ENCODE measurements at regions not wholly inside any gene's neighbourhood (a gene's known extent, or its start where the extent isn't known, plus 50 kb on each side); places are given as distances from the start of the nearest gene placed in this dataset.

DNA sequence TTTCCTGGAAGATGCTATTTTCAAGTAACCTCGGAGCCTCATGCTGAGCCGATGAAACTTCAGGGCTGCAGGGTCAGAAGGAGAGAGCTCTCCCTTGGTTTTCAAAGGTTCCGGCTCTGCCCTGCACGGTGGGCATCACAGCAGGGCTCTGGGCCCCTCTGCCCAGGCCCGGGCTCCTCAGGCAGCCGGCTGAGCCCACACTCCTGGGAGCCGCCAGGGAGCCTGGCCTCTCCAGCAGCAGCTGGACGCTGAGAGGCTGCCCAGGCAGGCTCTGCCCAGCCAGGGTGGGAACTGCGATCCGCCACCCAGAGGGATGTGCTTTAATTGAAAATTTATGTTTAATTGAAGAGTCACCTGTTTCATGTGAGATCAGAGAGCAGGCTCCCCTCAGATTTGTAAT is 97.5 kb upstream of the MGMT start:
- DNase-seq (ENCODE audit: low spot score), result no peak

DNA sequence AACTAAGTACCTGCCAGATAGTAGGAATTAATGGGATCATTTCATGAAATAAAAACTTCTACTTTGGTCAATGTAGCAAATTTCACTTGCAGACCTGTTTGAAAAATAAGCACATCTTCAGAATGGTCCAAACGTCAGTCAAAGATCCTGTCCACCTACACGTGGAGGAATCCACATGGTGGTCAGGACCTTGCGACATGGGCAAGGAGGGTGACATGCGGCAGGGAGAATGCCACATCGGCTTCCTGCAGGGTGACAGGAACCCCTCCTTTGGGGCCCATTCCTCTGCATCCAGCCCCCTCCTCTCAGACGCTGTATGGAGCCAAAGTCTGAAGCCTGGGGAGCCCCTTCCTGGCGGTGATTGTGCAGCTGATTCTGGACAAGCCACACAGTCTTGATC is 95.5 kb upstream of the MGMT start:
- no peaks in the 10 kb centered on the region for H3K9me3 ChIP-seq (ENCODE audit: severe bottlenecking)
- DNase-seq (ENCODE audit: low spot score), result no peak
- H3K36me3 ChIP-seq (ENCODE audit: low read depth), result no peaks in the 10 kb centered on the region
- H3K27ac ChIP-seq (ENCODE audit: poor library complexity, severe bottlenecking), result no peak overlapping the region
- H3K4me3 ChIP-seq (ENCODE audit: severe bottlenecking), result no peak overlapping the region
- TF ChIP-seq, protein P1, sequence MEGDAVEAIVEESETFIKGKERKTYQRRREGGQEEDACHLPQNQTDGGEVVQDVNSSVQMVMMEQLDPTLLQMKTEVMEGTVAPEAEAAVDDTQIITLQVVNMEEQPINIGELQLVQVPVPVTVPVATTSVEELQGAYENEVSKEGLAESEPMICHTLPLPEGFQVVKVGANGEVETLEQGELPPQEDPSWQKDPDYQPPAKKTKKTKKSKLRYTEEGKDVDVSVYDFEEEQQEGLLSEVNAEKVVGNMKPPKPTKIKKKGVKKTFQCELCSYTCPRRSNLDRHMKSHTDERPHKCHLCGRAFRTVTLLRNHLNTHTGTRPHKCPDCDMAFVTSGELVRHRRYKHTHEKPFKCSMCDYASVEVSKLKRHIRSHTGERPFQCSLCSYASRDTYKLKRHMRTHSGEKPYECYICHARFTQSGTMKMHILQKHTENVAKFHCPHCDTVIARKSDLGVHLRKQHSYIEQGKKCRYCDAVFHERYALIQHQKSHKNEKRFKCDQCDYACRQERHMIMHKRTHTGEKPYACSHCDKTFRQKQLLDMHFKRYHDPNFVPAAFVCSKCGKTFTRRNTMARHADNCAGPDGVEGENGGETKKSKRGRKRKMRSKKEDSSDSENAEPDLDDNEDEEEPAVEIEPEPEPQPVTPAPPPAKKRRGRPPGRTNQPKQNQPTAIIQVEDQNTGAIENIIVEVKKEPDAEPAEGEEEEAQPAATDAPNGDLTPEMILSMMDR (IDR thresholded peaks at IDR 0.05; ENCODE audit: poor library complexity, severe bottlenecking), result no peak
- peaks cover 14% of the 10 kb centered on the region for H3K27me3 ChIP-seq (ENCODE audit: insufficient read depth, poor library complexity, severe bottlenecking)
- ATAC-seq (ENCODE audit: low read depth), result no peak
- no peaks in the 10 kb centered on the region for H3K4me1 ChIP-seq (ENCODE audit: insufficient read depth, poor library complexity, severe bottlenecking)

More for the DNA sequence above, 97.5 kb upstream of the MGMT start:
- no peak for ATAC-seq (ENCODE audit: low read depth)
- Histone ChIP-seq H3K27me3 (ENCODE audit: insufficient read depth, poor library complexity, severe bottlenecking) (peaks cover 14% of the 10 kb centered on the region), H3K4me3 (ENCODE audit: severe bottlenecking) (no peak overlapping the region), H3K36me3 (ENCODE audit: low read depth) (no peaks in the 10 kb centered on the region), H3K9me3 (ENCODE audit: severe bottlenecking) (no peaks in the 10 kb centered on the region), H3K4me1 (ENCODE audit: insufficient read depth, poor library complexity, severe bottlenecking) (no peaks in the 10 kb centered on the region), H3K27ac (ENCODE audit: poor library complexity, severe bottlenecking) (no peak overlapping the region)
- TF ChIP-seq, protein P1 (IDR thresholded peaks at IDR 0.05; ENCODE audit: poor library complexity, severe bottlenecking), result no peak

DNA sequence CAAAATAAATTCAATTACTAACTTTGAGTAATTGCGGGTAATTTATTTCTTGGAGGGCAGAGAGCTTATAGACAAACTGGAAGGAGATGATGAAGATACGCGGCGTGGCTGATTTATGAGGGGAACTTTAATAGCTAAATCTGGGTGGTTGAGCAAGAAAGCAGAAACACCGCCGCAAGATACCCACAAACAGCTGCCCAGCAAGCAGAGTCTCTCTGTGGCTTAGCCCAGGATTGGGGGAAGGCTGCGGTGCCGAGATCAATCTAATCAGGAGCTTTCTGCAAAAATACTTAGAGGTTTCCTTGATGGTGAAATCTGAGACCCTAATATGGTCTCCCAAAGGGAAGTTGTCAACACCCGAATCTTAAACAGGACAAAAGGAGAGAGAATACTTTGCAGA is 94.9 kb upstream of the MGMT start:
- H3K36me3 ChIP-seq (ENCODE audit: low read depth), result no peaks in the 10 kb centered on the region
- no peaks in the 10 kb centered on the region for H3K4me1 ChIP-seq (ENCODE audit: insufficient read depth, poor library complexity, severe bottlenecking)
- H3K27me3 ChIP-seq (ENCODE audit: insufficient read depth, poor library complexity, severe bottlenecking), result peaks cover 11% of the 10 kb centered on the region
- no peak overlapping the region for H3K27ac ChIP-seq (ENCODE audit: poor library complexity, severe bottlenecking)
- no peak for ATAC-seq (ENCODE audit: low read depth)
- TF ChIP-seq, protein P1 (IDR thresholded peaks at IDR 0.05; ENCODE audit: poor library complexity, severe bottlenecking), result no peak
- no peaks in the 10 kb centered on the region for H3K9me3 ChIP-seq (ENCODE audit: severe bottlenecking)
- DNase-seq (ENCODE audit: low spot score), result no peak
- no peak overlapping the region for H3K4me3 ChIP-seq (ENCODE audit: severe bottlenecking)

DNA sequence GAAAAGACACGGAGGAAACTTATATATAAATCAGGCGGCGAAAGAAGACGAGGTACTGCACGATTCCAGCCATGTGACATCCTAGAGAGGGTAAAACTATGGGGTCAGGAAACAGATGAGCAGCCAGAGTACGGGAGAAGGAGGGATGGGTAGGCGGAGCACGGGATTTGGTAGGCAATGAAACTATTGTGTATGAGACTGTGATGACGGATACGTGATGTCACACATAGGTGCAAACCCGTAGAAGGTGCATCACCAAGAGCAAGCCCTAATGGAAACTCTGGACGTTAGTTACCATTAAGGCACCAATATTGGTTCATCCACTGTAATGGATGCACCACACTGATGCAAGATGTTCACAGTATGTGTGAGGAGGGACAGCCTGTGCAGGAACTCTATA is 93.8 kb upstream of the MGMT start:
- Histone ChIP-seq H3K4me3 (ENCODE audit: severe bottlenecking) (no peak overlapping the region), H3K4me1 (ENCODE audit: insufficient read depth, poor library complexity, severe bottlenecking) (no peaks in the 10 kb centered on the region), H3K27me3 (ENCODE audit: insufficient read depth, poor library complexity, severe bottlenecking) (peaks cover 11% of the 10 kb centered on the region), H3K27ac (ENCODE audit: poor library complexity, severe bottlenecking) (no peak overlapping the region), H3K36me3 (ENCODE audit: low read depth) (no peaks in the 10 kb centered on the region), H3K9me3 (ENCODE audit: severe bottlenecking) (no peaks in the 10 kb centered on the region)
- no peak for DNase-seq (ENCODE audit: low spot score)
- TF ChIP-seq, protein P1 (IDR thresholded peaks at IDR 0.05; ENCODE audit: poor library complexity, severe bottlenecking), result no peak
- no peak for ATAC-seq (ENCODE audit: low read depth)

DNA sequence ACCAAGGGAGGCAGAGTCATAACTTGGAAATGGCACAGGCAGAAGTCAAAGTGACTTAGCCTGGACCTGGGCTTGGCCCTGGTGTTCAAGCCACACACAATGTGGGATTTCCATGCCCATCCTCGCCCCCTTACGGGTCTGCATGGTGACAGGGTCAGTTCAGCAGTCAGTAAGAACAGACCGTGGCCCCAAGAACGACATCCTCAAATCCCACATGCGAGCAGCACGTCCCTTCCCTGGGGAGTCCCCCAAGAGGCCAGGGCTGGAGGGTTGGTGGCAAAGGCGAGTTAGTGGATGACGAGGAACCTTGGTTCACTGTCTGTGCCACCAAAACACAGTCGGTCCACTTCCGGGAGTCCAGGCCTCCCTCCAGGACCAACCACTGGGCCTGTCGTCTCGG is 93.3 kb upstream of the MGMT start:
- TF ChIP-seq, protein P1 (IDR thresholded peaks at IDR 0.05; ENCODE audit: poor library complexity, severe bottlenecking), result no peak
- no peak overlapping the region for H3K4me3 ChIP-seq (ENCODE audit: severe bottlenecking)
- H3K9me3 ChIP-seq (ENCODE audit: severe bottlenecking), result no peaks in the 10 kb centered on the region
- H3K36me3 ChIP-seq (ENCODE audit: low read depth), result no peaks in the 10 kb centered on the region
- no peak for ATAC-seq (ENCODE audit: low read depth)
- H3K27me3 ChIP-seq (ENCODE audit: insufficient read depth, poor library complexity, severe bottlenecking), result peaks cover 11% of the 10 kb centered on the region
- no peak overlapping the region for H3K27ac ChIP-seq (ENCODE audit: poor library complexity, severe bottlenecking)
- no peaks in the 10 kb centered on the region for H3K4me1 ChIP-seq (ENCODE audit: insufficient read depth, poor library complexity, severe bottlenecking)
- DNase-seq (ENCODE audit: low spot score), result no peak

Data from RWPE2 (cell line).